SU-DHL-6 (cell line): ENCODE measurements at regions not wholly inside any gene's neighbourhood (a gene's known extent, or its start where the extent isn't known, plus 50 kb on each side); places are given as distances from the start of the nearest gene placed in this dataset.

Source experiments
- EZH2phosphoT487 ChIP-seq: fragments of 200-600 bp; sonication (generic), shearing (Covaris generic); conservative IDR thresholded peaks from 2 replicates; pipeline ENCODE4 v1.6.1; 2018; ENCODE audit warnings: mild to moderate bottlenecking, antibody characterized with exemption, low read length, moderate library complexity, mixed read lengths
- TF ChIP-seq, protein P1 (sequence below): fragments of 200-600 bp; sonication (generic); IDR thresholded peaks from one replicate; pipeline ENCODE4 v1.5.1; 2017; ENCODE audit warnings: antibody characterized with exemption, mild to moderate bottlenecking, low read length, moderate library complexity; ENCODE audit not compliant: insufficient read depth, poor library complexity, severe bottlenecking

DNA sequence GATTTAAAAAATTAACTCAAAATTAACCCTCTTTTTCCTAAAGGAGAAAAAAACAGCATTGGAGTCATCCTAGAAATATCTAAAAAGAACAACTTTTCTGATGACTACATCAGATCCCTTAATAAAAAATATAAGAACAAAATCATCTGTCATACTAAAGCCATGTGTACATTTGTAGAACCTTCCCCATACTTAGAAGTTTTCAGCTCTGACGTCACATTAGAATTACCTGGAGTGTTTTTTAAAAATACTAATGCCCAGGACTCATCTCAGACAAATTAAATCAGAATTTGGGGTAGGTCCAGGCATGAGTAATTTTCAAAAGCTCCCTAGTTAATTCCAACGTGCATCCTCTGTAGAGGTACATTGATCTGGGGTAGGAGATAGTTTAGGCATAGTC lies 598.0 kb downstream of the DSC3 start:
- TF ChIP-seq, protein P1, sequence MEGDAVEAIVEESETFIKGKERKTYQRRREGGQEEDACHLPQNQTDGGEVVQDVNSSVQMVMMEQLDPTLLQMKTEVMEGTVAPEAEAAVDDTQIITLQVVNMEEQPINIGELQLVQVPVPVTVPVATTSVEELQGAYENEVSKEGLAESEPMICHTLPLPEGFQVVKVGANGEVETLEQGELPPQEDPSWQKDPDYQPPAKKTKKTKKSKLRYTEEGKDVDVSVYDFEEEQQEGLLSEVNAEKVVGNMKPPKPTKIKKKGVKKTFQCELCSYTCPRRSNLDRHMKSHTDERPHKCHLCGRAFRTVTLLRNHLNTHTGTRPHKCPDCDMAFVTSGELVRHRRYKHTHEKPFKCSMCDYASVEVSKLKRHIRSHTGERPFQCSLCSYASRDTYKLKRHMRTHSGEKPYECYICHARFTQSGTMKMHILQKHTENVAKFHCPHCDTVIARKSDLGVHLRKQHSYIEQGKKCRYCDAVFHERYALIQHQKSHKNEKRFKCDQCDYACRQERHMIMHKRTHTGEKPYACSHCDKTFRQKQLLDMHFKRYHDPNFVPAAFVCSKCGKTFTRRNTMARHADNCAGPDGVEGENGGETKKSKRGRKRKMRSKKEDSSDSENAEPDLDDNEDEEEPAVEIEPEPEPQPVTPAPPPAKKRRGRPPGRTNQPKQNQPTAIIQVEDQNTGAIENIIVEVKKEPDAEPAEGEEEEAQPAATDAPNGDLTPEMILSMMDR: no peak
- no peak for TF ChIP-seq EZH2phosphoT487
